ENCODE measurements at regions not wholly inside any gene's neighbourhood (a gene's known extent, or its start where the extent isn't known, plus 50 kb on each side); places are given as distances from the start of the nearest gene placed in this dataset.
"Not testable (repeated sequence)": the region's sequence is repeated elsewhere in the genome, so short reads cannot be mapped to it uniquely, and the experiment has no call there.

- DNase-seq (ENCODE audit: low read depth): not testable (repeated sequence)
Observed at GRCh38 chr1:166695834-166696233, 143.4 kb upstream of the POGK start.

- DNase-seq (ENCODE audit: low read depth): no peak
Observed at GRCh38 chr1:166698771-166699170, 140.5 kb upstream of the POGK start.

GRCh38 chr1:166699613-166700012 is 139.7 kb upstream of the POGK start:
- DNase-seq (ENCODE audit: low read depth): no peak

GRCh38 chr1:166700696-166701095 is 138.6 kb upstream of the POGK start:
- DNase-seq (ENCODE audit: low read depth): no peak

- no peak for DNase-seq (ENCODE audit: low read depth)
Observed at GRCh38 chr1:166701603-166702100, 137.6 kb upstream of the POGK start.

- no peak for DNase-seq (ENCODE audit: low read depth)
Observed at GRCh38 chr1:166703141-166703540, 136.1 kb upstream of the POGK start.

GRCh38 chr1:166703726-166704462 is 135.4 kb upstream of the POGK start:
- DNase-seq (ENCODE audit: low read depth): no peak

GRCh38 chr1:166705376-166706289 is 133.6 kb upstream of the POGK start:
- no peak for DNase-seq (ENCODE audit: low read depth)

- no peak for DNase-seq (ENCODE audit: low read depth)
Observed at GRCh38 chr1:166716620-166717019, 122.7 kb upstream of the POGK start.

GRCh38 chr1:166721145-166721544 is 118.1 kb upstream of the POGK start:
- DNase-seq (ENCODE audit: low read depth): no peak

- DNase-seq (ENCODE audit: low read depth): no peak
Observed at GRCh38 chr1:166730299-166730888, 108.9 kb upstream of the POGK start.

- no peak for DNase-seq (ENCODE audit: low read depth)
Observed at GRCh38 chr1:166738140-166738539, 101.1 kb upstream of the POGK start.

- DNase-seq (ENCODE audit: low read depth): no peak
Observed at GRCh38 chr1:166738873-166739272, 100.4 kb upstream of the POGK start.

- DNase-seq (ENCODE audit: low read depth): no peak
Observed at GRCh38 chr1:166740668-166741276, 98.5 kb upstream of the POGK start.

- no peak for DNase-seq (ENCODE audit: low read depth)
Observed at GRCh38 chr1:166763318-166763717, 76.0 kb upstream of the POGK start.

GRCh38 chr1:166766942-166767341 is 72.3 kb upstream of the POGK start:
- no peak for DNase-seq (ENCODE audit: low read depth)

- DNase-seq (ENCODE audit: low read depth): not testable (repeated sequence)
Observed at GRCh38 chr1:166784646-166785045, 54.6 kb upstream of the POGK start.

GRCh38 chr1:166785987-166786386 is 53.3 kb upstream of the POGK start:
- DNase-seq (ENCODE audit: low read depth): no peak

- no peak for DNase-seq (ENCODE audit: low read depth)
Observed at GRCh38 chr1:166789286-166789685, 50.0 kb upstream of the POGK start.

Measured in activated gamma-delta T cell treated with anti-CD3 and anti-CD28 coated beads, Interleukin-2, amount 50 U/mL, for 16 hours (primary cell).